SK-N-DZ (cell line): ENCODE measurements at regions not wholly inside any gene's neighbourhood (a gene's known extent, or its start where the extent isn't known, plus 50 kb on each side); places are given as distances from the start of the nearest gene placed in this dataset.
A peak's percentile ranks its signal among the peaks of the same experiment; 100 is the strongest.
"Not testable (repeated sequence)": the region's sequence is repeated elsewhere in the genome, so short reads cannot be mapped to it uniquely, and the experiment has no call there.

Source experiments
- DNase-seq: peaks from one replicate; pipeline ENCODE4 v3.0.0-alpha.2; 2015; ENCODE audit warnings: low spot score

DNA sequence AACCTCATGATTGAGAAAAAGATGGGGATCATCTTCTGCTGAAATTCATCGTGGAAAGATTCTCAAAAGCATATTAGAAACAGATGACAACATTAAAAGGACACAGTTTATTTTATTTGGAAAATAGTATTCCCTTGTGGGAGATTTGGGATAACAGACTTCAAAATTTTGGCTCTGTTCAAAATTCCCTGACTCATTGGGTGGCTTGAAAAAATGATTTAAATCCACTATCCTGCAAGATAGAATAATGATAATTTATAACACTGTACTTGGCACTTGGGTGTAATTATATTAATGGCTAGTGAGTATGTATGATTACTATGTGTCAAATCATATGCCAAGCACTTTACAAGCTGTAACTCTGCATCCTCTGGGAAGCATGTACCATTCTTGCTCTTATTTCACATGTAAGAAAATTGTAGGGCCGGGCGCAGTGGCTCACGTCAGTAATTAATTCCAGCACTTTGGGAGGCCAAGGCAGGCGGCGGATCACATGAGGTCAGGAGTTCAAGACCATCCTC, 128.8 kb downstream of the LMNTD1 start:
- no peak for DNase-seq

DNA sequence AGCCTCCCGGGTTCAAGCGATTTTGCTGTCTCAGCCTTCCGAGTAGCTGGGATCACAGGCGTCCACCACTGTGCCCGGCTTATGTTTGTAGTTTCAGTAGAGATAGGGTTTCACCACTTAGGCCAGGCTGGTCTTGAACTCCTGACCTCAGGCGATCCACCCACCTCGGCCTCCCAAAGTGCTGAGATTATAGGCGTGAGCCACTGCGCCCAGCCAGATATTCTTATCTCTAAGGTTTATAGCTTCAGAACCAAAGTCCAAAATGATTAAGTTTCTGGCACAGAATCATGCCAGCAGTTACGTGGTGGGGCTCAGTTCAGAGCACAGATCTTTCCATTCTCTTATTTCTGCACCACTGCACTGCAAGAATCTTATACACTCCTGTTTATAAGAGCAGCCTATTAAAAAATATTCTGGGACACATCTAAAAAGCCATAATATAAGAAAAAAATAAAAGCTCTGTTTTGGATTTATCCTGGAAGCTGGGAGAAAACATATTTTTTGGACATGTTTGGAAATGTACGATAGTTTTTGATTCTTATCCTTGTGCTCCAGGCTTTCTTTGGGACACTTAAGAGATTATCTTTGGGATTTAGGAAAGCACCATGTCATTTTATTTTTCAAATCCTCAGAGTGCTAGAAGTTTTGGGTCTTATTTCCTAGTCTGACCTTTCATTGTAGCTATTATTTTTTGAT, 129.6 kb downstream of the LMNTD1 start:
- no peak for DNase-seq

DNA sequence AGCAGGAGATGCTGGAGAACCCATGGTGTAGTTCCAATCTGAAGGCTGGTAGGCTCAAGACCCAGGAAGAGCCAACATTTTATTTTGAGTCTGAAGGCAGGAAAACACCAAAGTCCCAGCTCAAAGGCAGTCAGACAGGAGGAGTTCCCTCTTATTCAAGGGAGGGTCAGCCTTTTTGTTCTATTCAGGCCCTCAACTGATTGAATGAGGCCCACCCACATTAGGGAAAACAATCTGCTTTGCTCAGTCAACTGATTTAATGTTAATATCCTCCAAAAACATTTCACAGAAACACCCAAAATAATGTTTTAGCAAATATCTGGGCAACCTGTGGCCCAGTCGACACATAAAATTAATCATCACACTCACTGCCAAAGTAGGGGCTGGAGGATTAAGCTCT, 130.8 kb downstream of the LMNTD1 start:
- DNase-seq, result no peak

DNA sequence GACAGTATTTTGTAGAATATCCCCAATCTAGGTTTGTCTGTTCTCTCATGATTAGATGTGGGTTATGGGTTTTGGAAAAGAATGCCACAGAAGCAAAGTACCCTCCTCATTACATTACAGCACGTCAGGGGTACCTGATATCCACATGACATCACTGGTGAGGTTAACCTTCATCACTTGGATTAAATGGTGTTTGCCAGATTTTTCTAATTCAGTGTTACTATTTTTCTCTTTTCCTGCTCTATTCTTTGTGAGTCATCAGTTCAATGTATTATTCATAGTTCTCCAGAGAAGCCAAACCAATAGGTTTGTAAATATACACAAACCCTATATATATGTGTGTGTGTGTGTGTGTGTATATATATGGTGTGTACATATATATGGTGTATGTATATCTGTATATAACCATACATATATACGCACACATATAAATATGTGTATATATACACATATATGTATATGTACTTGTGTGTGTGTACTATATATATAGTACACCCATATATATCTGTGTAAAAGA, 131.4 kb downstream of the LMNTD1 start:
- no peak for DNase-seq

DNA sequence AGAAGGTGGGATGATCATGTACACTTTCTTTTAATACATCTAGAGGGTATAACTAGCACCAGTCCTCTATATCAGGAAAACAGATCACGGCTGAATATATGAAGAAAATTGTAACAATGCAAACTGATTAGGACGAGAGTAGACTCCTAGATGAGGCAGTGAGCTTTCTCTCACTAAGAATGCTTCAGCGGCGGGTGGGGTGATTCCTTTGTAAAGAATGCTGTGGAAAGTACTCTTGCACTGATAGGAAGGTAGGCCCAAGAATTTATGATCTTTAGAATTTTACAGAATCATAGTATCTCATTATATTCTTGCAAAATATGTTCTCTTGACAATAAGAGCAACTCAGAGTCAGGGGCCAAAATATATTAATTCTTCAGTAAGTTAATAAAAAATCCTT, 133.0 kb downstream of the LMNTD1 start:
- DNase-seq, result no peak

DNA sequence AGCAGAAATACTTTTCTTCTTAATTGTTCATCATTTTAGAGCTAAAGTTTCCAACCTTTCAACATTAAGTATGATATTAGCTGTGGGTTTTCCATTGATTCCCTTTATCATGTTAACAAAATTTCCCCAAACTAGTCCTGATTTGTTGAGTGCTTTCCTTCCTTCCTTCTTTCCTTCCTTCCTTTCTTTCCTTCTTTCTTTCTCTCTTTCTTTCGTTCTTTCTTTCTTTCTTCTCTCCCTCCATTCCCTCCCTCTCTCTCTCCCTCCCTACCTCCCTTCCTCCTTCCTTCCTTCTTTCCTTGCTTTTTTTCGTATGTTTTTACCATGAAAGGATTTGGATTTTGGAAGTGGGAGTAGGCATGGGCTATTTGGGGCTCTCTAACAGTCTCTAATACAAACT, 133.5 kb downstream of the LMNTD1 start:
- DNase-seq, result no peak

DNA sequence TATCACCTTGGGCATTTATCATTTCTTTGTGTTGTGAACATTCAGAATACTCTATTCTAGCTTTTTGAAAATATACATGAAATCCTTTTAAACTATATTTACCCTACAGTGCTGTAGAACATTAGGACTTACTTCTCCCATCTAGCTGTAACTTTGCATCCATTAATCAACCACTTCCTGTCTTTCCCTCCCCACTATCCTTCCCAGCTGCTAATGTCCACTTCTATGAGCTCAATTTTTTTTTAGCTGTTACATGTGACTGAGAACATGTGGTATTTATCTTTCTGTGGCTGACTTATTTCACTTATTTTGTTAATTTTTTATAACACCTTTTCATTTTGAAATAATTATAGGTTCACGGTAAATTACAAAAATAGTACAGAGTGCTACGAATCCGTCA, 136.0 kb downstream of the LMNTD1 start:
- DNase-seq, result no peak

DNA sequence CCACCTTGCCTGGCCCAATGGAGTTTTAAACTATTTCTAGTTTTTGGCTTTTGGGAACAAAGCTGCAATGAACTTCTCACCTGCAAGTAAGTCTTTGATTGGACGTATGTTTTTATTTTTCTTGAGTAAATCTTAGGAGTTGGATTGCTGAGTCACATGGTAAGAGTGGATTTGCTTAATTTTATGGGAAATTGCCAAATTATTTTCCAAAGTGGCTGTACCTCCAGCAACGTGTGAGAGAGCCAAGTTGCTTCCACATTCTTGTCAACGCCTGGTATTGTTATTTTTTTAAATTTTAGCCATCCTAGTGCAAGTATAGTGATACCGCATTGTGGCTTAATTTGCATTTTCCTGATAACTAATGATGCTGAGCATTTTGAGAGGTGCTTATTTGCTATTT, 136.6 kb downstream of the LMNTD1 start:
- DNase-seq, result no peak

DNA sequence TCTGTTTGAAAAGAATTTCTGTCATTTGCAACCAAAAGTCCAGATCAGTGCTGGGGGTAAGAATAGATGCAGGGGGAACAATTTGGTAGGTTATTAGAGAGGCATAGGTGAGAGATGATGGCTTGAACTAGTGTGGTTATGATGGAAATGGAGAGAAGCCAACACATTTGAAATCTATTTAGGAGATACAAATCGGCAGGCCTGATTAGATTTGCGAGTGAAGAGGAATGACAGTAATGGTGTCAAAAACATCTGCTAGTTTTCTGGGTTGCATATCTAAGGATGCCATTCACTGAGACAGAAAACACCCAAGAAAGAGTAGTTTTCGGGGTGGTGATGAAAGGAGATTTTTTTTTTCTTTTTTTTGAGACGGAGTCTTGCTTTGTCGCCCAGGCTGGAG, 138.1 kb downstream of the LMNTD1 start:
- DNase-seq, result peak; percentile 83

DNA sequence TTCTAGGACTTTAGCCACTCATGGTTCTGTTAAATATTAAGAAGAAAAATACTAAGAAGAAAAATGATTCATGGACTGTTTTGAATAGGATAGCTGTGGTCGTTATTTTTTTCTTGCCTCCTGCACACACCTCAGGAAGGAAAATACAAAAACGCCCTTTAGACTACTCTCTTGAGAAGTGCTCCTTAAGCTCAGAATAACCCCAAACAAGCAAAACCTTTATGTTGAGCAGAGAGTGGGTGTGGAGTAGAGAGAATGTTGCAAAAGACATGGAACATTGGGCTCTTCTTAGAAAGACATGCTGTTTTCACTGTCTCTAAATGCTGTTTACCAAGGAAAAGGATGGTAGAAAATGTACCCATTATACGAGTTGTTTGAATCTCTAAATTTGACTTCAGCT, 140.3 kb downstream of the LMNTD1 start:
- DNase-seq, result no peak

DNA sequence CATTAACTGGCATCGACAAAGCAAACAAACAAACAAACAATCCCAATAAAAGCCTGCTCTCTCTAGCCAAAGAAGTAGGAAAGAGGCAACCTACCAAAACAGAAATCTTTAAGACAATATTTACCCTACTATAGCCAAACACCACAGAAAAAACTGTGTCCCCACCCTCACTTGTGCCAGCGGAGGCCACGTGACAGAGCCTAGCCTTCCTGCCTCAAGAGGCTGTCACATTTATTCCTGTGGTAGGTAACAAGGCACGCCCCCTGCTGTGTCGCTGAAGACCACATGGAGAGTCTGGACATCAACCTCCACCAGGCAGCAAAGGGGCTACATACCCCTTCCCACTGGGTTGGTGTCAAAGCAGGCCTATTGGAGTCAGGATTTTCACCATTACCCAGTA, 148.1 kb downstream of the LMNTD1 start:
- peak; percentile 33 for DNase-seq

DNA sequence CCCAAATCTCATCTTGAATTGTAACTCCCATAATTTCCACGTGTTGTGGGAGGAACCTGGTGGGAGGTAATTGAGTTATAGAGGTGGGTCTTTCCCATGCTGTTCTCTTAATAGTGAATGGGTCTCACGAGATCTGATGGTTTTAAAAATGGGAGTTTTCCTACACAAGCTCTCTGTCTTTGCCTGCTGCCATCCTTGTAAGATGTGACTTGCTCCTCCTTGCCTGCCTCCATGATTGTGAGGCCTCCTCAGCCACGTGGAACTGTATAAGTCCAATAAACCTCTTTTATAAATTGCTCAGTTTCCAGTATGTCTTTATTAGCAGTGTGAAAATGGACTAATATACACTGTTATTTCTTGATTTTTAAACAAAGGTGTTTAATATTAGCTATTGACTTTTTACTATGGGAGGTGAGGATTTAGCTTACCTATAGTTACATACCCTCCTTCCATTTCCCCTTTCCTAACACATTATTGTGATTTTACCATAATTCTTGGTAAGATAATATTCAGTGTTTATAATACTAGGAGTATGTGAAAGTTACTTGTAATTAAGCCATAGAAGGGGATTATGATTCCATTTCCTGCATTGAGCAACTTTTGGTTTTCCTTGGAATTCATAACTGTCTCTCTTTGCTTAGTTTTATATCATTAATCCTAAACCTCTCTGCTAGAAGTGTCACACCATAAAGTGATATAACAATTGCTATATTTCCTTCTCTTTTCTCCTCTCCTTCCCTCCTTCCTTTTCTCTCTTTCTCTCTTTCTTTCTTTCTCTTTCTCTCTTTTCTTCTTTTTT, 151.0 kb upstream of the KRAS start:
- DNase-seq, result no peak

DNA sequence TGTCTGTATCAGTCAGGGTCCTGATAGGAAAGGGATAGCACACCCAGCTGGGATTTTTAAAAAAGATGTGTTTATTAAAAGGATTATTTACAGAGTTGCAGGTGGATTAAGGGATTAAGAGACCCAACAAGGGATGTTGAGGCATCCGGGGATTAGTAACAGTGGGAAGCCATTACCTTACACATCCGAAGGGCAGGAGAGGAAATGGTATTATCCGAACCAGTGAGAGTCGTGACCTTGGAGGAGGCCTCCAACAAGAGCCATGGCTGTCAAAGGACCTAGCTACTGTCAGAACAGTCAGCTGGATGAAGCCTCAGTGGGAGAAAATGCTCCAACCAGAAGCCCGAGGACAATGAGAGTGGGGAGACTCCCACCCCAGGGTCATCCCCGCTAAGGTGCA, 146.3 kb upstream of the KRAS start:
- DNase-seq, result no peak

DNA sequence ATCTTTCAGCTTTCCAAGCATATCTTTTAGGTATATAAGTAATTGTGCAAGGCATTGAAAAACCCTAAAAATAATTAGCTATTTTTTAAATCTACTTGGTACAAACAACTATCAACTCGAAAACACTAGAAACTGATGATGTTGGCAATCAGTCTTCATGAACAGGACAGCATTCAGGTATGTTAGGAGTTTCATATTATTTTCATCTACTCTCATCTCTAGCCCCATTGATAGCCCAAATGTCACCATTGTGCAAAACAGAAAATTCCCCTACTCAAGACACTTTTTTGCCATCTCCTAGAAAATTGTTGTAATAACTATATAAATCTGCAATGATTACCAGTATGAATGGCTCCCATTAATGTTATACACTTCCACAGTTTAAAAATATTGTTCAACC, 144.5 kb upstream of the KRAS start:
- DNase-seq, result no peak

DNA sequence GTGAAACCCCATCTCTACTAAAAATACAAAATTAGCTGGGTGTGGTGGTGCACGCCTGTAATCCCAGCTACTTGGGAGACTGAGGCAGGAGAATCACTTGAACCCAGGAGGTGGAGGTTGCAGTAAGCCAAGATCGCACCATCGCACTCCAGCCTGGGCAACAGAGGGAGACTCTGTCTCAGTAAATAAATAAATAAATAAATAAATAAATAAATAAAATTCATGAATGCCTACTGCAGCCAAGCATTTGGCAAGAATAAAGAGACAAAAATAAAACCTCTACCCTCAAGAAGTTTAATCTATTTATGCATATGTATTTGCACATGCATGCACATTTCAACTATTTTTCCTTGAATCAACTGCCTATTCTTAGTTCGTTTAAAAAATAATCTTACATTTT, 144.0 kb upstream of the KRAS start:
- DNase-seq, result not testable (repeated sequence)

DNA sequence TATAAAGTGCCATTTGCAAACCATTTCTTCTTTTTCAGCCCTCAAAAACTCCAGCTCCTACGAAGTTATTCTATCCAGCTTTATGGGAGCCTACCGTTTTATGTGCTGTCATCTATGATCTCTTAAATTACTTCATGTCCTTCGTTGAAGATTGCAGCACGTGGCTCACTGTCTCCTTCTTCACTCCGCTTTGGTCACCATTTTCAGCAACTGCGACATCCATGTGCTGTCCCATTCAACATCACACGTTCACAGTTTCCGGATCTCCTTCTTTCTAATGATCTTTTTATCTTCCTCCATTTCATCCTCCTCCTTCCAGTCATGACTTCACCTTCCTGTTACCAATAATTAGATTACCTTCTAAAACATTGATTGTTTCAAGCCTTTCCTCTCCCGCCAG, 143.3 kb upstream of the KRAS start:
- DNase-seq, result no peak

DNA sequence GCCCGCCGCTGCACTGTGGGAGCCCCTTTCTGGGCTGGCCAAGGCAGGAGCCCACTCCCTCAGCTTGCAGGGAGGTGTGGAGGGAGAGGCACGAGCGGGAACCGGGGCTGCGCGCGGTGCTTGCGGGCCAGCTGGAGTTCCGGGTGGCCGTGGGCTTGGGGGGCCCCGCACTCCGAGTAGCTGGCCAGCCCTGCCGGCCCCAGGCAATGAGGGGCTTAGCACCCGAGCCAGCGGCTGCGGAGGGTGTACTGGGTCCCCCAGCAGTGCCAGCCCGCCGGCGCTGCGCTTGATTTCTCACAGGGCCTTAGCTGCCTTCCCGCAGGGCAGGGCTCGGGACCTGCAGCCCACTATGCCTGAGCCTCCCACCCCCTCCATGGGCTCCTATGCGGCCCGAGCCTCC, 140.6 kb upstream of the KRAS start:
- not testable (repeated sequence) for DNase-seq

DNA sequence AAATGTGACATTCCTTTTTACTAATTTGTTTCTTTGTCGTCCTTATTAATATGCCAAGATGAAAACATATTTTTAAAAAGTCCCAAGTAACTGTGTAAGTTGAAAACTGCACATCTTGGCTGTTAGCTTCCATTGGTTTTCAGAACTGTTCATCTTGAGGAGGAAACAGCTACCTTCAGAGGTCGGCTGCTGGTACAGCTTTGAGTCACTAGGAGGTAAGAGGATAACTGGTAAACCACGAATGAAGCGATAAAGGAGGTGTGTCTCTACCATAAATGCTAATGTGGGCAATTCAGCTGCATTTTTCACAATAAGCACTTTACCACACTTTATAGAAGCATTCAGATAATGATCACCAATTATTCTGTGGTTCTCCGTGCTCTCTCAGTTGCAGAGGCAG, 137.5 kb upstream of the KRAS start:
- DNase-seq, result no peak

DNA sequence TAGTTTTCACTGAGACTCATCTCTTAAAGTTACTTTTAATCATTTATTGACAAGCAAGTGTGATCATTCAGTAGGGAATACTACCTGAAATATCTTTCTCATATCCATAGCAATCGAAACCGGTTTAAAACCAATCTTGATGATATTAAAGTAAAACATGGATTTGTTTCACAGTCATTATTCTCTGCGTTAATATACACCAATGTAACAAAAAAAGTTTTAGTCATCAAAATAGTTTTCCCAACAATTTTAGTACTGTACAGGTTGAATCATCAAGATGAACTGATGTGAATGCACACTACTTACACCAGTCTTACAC, 137.0 kb upstream of the KRAS start:
- no peak for DNase-seq

DNA sequence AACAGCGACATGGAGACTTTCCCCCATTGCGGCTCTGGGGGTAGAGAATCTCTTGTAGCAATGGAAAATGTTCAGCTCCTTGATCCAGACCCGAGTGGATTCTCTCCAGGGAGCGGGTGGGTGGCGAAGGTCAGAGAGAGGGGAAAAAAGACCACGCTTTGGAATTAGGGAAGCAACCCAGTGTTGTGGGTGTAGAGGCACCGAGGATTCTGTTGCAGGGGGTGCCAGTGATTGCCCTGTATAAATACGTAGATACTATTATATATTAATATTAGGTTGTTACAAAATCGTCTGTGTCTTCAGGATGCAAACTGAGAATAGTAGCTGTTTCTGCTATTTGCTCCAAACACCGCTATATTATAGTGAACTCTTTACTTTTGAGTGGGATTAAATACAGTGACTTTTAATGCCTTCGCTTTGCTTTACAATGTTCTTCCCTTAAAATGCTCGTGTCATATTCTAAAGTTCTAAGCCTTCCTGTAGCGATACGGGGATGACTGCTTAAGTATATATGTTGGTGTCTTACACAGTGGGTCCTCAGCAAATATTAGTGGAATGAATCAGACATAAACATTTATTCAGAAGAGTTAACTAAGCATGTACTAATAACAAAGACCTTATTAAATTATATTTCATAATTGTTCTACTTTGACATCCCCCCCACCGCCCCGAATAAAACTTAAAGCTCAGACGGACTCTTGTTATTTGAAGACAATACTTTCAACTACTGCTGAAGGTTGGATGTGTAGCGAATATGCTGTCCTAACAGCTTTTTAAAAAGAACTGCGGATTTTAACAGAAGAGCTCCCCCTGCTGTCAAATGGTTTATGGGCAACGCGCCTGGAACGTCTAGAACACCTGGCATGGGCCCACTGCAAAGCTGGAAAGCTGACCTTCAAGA, 136.4 kb upstream of the KRAS start:
- DNase-seq, result peak; percentile 86

DNA sequence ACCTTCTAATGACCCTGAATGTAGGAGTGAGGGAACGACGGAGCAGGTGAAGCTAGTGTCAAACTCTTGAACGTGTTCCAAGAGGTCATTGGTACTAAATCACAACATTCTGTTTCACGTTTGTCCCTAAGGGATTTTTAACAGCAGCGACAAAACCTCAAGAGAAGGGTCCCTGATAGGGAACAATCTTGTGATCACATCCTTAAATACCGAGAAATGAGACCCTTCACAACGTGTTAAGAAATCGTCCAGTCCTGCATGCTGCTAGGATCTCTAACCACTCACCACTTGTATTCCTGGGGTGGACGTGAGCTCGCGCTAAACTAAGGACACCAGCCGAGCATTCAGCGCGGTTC, 134.1 kb upstream of the KRAS start:
- DNase-seq, result peak; percentile 34
